Epithelial cell of proximal tubule (primary cell): ENCODE measurements at regions not wholly inside any gene's neighbourhood (a gene's known extent, or its start where the extent isn't known, plus 50 kb on each side); places are given as distances from the start of the nearest gene placed in this dataset.
"Not testable (repeated sequence)": the region's sequence is repeated elsewhere in the genome, so short reads cannot be mapped to it uniquely, and the experiment has no call there.

ENCODE experiments used
- DNase-seq: peaks from one replicate; pipeline ENCODE4 v3.0.0-alpha.2; 2011; ENCODE audit warnings: low read depth
- H3K4me3 ChIP-seq: 2 replicates; pipeline ENCODE4 v1.5.1; 2011; ENCODE audit warnings: low read depth, mild to moderate bottlenecking, low read length
- CTCF ChIP-seq: conservative IDR thresholded peaks from 2 replicates; pipeline ENCODE4 v1.5.1; 2012; ENCODE audit warnings: low read depth, mild to moderate bottlenecking, low read length

DNA sequence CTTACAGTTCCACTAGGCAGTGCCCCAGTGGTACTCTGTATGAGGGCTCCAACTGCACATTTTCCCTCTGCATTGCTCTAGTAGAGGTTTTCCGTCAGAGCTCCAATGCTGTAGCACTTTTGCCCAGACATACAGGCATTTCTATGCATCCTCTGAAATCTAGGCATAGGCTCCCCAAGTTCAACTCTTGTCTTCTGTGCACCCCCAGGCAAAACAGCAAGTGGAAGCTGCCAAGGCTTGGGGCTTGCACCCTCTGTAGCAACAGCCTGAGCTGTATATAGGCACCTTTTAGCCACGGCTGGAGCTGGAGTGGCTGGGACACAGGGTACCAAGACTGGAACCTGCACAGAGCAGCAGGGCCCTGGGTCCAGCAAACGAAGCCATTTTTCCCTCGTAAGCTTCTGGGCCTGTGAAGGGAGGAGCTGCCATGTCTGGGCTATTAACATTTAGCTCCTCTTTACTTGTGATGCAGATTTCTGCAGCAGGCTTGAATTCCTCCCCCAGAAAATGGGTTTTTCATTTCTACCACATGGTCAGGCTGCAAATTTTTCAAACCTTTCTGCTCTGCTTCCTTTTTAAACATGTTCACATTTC, 596.2 kb upstream of the ADGRB3 start:
- no peak for TF ChIP-seq CTCF
- H3K4me3 ChIP-seq = no peak overlapping the region
- no peak for DNase-seq

- no peak for TF ChIP-seq CTCF
- DNase-seq = no peak
- no peak overlapping the region for H3K4me3 ChIP-seq
Measured at GRCh38 chr6:68032217-68032616, 602.9 kb upstream of the ADGRB3 start.

- no peak overlapping the region for H3K4me3 ChIP-seq
- no peak for DNase-seq
- no peak for TF ChIP-seq CTCF
Measured at GRCh38 chr6:68031054-68031453, 604.0 kb upstream of the ADGRB3 start.

DNA sequence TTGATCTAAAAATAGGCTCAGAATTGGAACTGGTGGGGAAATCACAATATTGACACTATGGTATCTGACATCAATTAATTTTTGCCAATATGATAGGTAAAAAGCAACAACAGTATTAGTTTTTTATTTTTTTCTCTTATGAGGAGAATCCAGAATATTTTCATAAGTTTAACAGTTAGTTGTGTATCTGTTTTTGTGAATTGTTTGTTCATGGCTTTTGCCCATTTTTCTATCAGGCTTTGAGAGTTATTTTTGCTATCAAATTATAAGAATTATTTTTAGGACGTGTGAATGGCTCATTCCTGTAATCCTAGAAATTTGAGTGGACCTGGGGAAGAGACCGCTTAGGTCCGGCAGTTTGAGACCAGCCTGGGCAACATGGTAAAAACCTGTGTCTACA, 608.6 kb upstream of the ADGRB3 start:
- no peak for TF ChIP-seq CTCF
- DNase-seq = no peak
- H3K4me3 ChIP-seq = no peak overlapping the region

- TF ChIP-seq CTCF = no peak
- H3K4me3 ChIP-seq = no peak overlapping the region
- no peak for DNase-seq
Measured at GRCh38 chr6:68025764-68026163, 609.3 kb upstream of the ADGRB3 start.

DNA sequence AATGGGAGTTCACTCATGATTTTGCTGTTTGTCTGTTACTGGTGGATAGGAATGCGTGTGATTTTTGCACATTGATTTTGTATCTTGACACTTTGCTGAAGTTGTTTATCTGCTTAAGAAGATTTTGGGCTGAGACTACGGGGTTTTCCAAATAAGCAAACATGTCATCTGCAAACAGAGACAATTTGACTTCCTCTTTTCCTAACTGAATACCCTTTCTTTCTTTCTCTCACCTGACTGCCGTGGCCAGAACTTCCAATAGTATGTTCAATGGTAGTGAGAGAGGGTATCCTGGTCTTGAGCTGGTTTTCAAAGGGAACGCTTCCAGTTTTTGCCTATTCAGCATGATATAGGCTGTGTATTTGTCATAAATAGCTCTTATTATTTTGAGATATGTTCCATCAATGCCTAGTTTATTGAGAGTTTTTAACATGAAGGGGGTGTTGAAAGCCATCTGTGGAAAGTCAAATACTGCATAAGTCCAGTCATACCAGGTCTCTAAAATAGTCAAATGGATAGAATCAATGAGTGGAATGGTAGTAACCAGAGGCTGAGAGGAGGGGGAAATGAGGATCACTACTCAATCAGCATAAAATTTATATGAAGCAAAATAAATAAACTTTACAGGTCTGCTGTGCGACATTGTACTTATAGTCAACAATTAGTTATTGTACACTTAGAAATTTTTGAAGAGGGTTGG, 610.4 kb upstream of the ADGRB3 start:
- H3K4me3 ChIP-seq = no peak overlapping the region
- no peak for TF ChIP-seq CTCF
- no peak for DNase-seq

GRCh38 chr6:68022968-68023367, 612.1 kb upstream of the ADGRB3 start:
- not testable (repeated sequence) for H3K4me3 ChIP-seq, DNase-seq
